ENCODE measurements at regions not wholly inside any gene's neighbourhood (a gene's known extent, or its start where the extent isn't known, plus 50 kb on each side); places are given as distances from the start of the nearest gene placed in this dataset.

DNA sequence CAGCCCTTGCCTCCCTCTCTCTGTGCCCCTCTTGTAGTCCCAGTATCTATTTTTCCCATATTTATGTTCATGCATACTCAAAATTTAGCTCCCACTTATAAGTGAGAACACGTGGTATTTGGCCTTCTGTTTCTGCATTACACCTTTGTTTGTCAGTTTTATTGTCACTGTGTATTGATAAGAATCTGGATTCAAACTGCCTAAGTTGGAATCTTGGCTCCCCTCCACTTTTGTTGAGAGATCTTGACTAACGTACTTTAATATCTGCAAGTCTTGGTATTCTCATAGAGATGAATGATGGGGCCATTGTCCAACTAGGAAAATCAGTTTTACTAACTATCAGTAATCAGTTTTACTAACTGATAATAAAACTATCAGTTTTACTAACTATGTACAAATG lies 87.8 kb upstream of the PRMT6 start:
- Mint-ChIP-seq H3K27me3 (ENCODE audit: low read depth in 3 of 3) (no peaks in the 10 kb centered on the region), H3K4me1 (no peaks in the 10 kb centered on the region), H3K27ac (no peak overlapping the region), H3K4me3 (no peak overlapping the region), H3K36me3 (no peaks in the 10 kb centered on the region), H3K9me3 (no peaks in the 10 kb centered on the region)
- WGBS (ENCODE audit: insufficient coverage), result no CpG with 5 or more reads among the region's 2 CpGs
- Histone ChIP-seq H3K4me2 (replicated peaks; ENCODE audit: extremely low read depth, low read length, poor library complexity, severe bottlenecking) (no peak overlapping the region), H3K4me1 (ENCODE audit: control insufficient read depth in 1 of 2, insufficient read depth in 2 of 2, low read length in 2 of 2) (no peaks in the 10 kb centered on the region), H3K9ac (ENCODE audit: insufficient read depth, low read length, poor library complexity, severe bottlenecking) (no peak overlapping the region), H3K36me3 (replicated peaks in 1 of 2; ENCODE audit: control insufficient read depth in 1 of 2, insufficient read depth in 2 of 2, low read length in 2 of 2) (no peaks in the 10 kb centered on the region), H2AFZ (ENCODE audit: insufficient read depth, low read depth, low read length, poor library complexity, severe bottlenecking) (no peak overlapping the region), H3K27ac (ENCODE audit: low read depth in 1 of 2, low read length in 2 of 2) (no peak overlapping the region), H3K9me3 (replicated peaks in 1 of 2; ENCODE audit: control insufficient read depth in 1 of 2, insufficient read depth in 1 of 2, low read length in 2 of 2) (no peaks in the 10 kb centered on the region), H4K20me1 (ENCODE audit: insufficient read depth, low read length) (no peaks in the 10 kb centered on the region), H3K4me3 (replicated peaks in 1 of 3; ENCODE audit: low read depth in 2 of 3, low read length in 3 of 3) (no peak overlapping the region), H3K79me2 (ENCODE audit: insufficient read depth, low read length) (no peaks in the 10 kb centered on the region), H3K27me3 (ENCODE audit: control insufficient read depth in 2 of 2, insufficient read depth in 2 of 2, low read length in 2 of 2) (no peaks in the 10 kb centered on the region)
- TF ChIP-seq, protein P1, sequence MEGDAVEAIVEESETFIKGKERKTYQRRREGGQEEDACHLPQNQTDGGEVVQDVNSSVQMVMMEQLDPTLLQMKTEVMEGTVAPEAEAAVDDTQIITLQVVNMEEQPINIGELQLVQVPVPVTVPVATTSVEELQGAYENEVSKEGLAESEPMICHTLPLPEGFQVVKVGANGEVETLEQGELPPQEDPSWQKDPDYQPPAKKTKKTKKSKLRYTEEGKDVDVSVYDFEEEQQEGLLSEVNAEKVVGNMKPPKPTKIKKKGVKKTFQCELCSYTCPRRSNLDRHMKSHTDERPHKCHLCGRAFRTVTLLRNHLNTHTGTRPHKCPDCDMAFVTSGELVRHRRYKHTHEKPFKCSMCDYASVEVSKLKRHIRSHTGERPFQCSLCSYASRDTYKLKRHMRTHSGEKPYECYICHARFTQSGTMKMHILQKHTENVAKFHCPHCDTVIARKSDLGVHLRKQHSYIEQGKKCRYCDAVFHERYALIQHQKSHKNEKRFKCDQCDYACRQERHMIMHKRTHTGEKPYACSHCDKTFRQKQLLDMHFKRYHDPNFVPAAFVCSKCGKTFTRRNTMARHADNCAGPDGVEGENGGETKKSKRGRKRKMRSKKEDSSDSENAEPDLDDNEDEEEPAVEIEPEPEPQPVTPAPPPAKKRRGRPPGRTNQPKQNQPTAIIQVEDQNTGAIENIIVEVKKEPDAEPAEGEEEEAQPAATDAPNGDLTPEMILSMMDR (IDR thresholded peaks at IDR 0.05), result no peak
- intact Hi-C loops (cut with micrococcal nuclease), result no loop called here
- no peak for DNase-seq

DNA sequence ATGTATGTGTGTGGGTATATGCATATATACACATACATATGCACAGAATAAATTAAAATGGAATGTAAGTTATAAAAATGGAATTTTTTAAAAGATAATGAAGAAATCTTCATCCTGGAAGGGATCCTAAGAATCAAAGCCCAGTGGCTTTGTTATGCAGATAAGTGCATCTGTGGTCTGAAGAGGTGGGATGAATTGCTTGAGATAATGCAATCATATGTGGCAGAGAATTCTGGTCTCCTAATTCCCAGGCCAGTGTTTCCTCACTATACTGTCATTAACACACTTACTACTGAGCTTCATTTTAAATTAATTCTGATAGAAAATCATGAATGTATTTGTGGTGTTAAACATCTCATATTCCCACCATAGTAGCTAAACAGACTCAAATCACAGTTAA lies 86.7 kb upstream of the PRMT6 start:
- DNase-seq, result no peak
- Mint-ChIP-seq H3K4me1 (no peaks in the 10 kb centered on the region), H3K4me3 (no peak overlapping the region), H3K36me3 (no peaks in the 10 kb centered on the region), H3K27me3 (ENCODE audit: low read depth in 3 of 3) (no peaks in the 10 kb centered on the region), H3K27ac (no peak overlapping the region), H3K9me3 (peaks cover 0 to 3% (median 0%) of the 10 kb centered on the region in 7 donors)
- no peaks in the 10 kb centered on the region for H3K4me1 ChIP-seq (ENCODE audit: control insufficient read depth in 1 of 2, insufficient read depth in 2 of 2, low read length in 2 of 2)
- H3K79me2 ChIP-seq (ENCODE audit: insufficient read depth, low read length), result no peaks in the 10 kb centered on the region
- TF ChIP-seq, protein P1 (IDR thresholded peaks at IDR 0.05), result no peak
- H3K4me2 ChIP-seq (replicated peaks; ENCODE audit: extremely low read depth, low read length, poor library complexity, severe bottlenecking), result no peak overlapping the region
- intact Hi-C loops (cut with micrococcal nuclease), result no loop called here
- no peaks in the 10 kb centered on the region for H3K36me3 ChIP-seq (replicated peaks in 1 of 2; ENCODE audit: control insufficient read depth in 1 of 2, insufficient read depth in 2 of 2, low read length in 2 of 2)
- H3K9me3 ChIP-seq (replicated peaks in 1 of 2; ENCODE audit: control insufficient read depth in 1 of 2, insufficient read depth in 1 of 2, low read length in 2 of 2), result no peaks in the 10 kb centered on the region
- no peak overlapping the region for H3K4me3 ChIP-seq (replicated peaks in 1 of 3; ENCODE audit: low read depth in 2 of 3, low read length in 3 of 3)
- no peak overlapping the region for H3K9ac ChIP-seq (ENCODE audit: insufficient read depth, low read length, poor library complexity, severe bottlenecking)
- H3K27ac ChIP-seq (ENCODE audit: low read depth in 1 of 2, low read length in 2 of 2), result no peak overlapping the region
- no peaks in the 10 kb centered on the region for H4K20me1 ChIP-seq (ENCODE audit: insufficient read depth, low read length)
- H2AFZ ChIP-seq (ENCODE audit: insufficient read depth, low read depth, low read length, poor library complexity, severe bottlenecking), result no peak overlapping the region
- no peaks in the 10 kb centered on the region for H3K27me3 ChIP-seq (ENCODE audit: control insufficient read depth in 2 of 2, insufficient read depth in 2 of 2, low read length in 2 of 2)
